CD4-positive, alpha-beta T cell treated with Interleukin-10 for 1 hour (primary cell): ENCODE measurements at regions not wholly inside any gene's neighbourhood (a gene's known extent, or its start where the extent isn't known, plus 50 kb on each side); places are given as distances from the start of the nearest gene placed in this dataset.
"Not testable (repeated sequence)": the region's sequence is repeated elsewhere in the genome, so short reads cannot be mapped to it uniquely, and the experiment has no call there.

ENCODE experiments used
- DNase-seq: peaks from one replicate; pipeline ENCODE4 v3.0.0-alpha.2; 2020

DNA sequence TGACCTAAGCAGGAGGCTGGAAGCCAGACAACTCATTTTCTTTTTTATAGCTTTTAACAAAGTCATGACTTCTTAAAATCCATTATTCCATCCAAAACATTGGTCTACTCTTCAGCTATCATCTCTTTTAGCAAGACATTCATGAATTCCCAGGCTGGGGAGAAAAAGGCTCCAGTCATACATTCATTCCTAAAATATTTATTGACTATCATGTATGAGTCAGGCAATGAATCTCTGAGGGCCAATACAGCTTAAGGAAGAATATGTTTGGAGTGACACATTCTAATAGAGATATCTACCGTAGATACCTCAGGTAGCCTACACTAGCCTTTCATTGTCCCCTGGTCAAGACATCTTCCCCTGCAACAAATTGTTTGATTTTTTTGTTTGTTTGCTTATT lies 196.4 kb upstream of the NANOGP8 start:
- no peak for DNase-seq

DNA sequence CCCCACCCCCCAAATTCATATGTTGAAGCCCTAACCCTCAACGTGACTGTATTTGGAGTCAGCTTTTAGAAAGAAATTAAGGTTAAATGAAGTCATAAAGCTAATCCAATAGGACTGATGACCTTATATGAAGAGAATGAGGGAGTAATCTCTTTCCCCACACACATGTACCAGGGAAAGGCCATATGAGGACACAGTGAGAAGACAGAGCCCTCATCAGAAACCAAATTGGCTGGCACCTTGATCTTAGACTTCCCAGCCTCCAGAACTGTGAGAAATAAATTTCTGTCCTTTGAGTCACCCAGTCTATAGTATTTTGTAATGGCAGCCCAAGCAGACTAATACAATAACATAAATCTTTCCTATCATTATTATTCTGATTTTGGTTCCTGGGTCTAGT lies 194.7 kb upstream of the NANOGP8 start:
- no peak for DNase-seq

GRCh38 chr15:35271371-35272043 lies 186.4 kb upstream of the NANOGP8 start:
- no peak for DNase-seq

DNA sequence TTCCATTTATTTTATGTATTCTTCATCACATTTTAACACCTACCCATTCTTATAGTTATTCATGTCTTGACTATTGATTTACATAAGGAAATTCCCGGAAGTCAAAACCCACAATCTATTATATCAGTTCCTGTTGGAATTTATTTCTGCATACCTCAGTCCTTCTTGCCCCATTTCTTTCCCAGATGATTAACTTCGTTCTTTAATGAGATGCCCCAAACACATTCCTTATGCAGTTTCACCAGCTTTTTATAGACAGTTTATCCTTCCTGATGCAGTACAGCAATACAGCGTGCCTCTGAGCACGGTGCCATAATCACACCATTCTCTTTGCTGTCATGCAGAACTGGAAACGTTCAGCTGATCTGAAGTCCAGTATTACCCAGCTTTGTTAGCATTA lies 175.8 kb upstream of the NANOGP8 start:
- no peak for DNase-seq

DNA sequence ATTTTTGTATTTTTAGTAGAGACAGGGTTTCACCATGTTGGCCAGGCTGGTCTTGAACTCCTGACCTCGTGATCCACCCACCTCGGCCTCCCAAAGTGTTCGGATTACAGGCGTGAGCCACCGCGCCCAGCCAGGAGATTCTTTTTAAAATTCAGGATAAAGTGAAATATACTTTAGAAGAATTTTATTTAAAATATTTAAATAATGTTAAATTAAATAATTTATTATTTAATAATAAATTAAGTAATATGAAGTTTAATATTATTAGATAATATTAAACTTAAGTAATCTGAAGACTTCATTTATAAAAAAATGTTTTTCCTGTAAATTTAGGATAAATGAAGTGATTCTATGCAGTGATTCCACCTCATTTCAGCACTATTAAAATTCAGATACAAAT lies 175.2 kb upstream of the NANOGP8 start:
- not testable (repeated sequence) for DNase-seq

- no peak for DNase-seq
These were observed 171.5 kb upstream of the NANOGP8 start for GRCh38 chr15:35256551-35256950.

- no peak for DNase-seq
These were observed 171.0 kb upstream of the NANOGP8 start for GRCh38 chr15:35256141-35256540.

- not testable (repeated sequence) for DNase-seq
These were observed 169.8 kb upstream of the NANOGP8 start for GRCh38 chr15:35254908-35255307.

DNA sequence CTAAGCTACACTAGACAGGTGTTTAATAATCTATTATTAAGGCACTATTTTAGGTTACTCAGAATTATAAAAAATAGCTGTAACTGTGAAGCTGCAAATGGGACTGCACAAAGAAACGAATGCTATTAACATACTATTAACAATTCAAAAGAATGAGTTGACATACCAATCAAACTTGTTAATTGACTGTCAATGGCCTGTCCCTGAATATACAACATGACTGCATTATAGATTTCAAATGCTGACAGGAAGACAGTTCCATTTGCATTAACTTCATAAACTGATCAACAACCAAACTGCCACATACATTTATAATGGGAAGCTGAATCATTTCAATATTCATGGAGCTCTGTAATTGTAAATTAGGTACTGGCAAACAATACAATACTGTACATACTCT lies 169.0 kb upstream of the NANOGP8 start:
- no peak for DNase-seq

GRCh38 chr15:35252351-35252865 lies 167.3 kb upstream of the NANOGP8 start:
- no peak for DNase-seq

GRCh38 chr15:35247150-35247549 lies 162.1 kb upstream of the NANOGP8 start:
- no peak for DNase-seq

GRCh38 chr15:35246451-35246850 lies 161.4 kb upstream of the NANOGP8 start:
- no peak for DNase-seq

- DNase-seq: not testable (repeated sequence)
These were observed 160.6 kb upstream of the NANOGP8 start for GRCh38 chr15:35245681-35246080.

DNA sequence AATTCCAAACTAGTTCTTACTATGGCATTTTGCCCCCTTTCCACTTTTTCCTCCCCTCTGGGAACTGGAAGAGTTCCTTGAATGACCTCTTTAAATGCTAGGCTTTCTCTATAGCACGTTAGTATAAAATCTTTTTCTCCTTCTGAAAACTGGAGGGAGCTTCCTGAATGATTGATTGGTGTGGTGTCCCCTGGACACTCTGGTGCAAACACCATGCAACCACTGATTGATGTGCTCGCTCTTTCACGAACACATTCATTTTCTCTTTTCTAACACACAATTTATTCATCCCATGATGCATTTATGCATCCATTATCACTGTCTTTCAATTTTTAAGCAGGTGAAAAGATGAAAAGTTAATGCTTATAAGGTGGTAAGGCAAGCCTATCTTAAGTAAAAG lies 159.1 kb upstream of the NANOGP8 start:
- DNase-seq: no peak

- DNase-seq: no peak
These were observed 158.7 kb upstream of the NANOGP8 start for GRCh38 chr15:35243758-35244157.

DNA sequence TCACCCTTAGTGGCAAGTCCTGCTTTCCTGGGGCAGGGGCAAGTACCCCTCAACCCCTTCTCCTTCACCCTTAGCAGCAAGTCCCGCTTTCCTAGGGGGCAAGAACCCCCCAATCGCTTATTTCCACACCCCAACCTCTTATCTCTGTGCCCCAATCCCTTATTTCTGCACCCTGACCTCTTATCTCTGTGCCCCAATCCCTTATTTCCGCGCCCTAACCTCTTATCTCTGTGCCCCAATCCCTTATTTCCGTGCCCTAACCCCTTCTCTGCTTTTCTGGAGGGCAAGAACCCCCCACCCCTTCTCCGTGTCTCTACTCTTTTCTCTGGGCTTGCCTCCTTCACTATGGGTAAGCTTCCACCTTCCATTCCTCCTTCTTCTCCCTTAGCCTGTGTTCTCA lies 154.6 kb upstream of the NANOGP8 start:
- DNase-seq: not testable (repeated sequence)

- DNase-seq: not testable (repeated sequence)
These were observed 153.4 kb upstream of the NANOGP8 start for GRCh38 chr15:35238448-35238847.

- no peak for DNase-seq
These were observed 144.0 kb upstream of the NANOGP8 start for GRCh38 chr15:35229085-35229484.

DNA sequence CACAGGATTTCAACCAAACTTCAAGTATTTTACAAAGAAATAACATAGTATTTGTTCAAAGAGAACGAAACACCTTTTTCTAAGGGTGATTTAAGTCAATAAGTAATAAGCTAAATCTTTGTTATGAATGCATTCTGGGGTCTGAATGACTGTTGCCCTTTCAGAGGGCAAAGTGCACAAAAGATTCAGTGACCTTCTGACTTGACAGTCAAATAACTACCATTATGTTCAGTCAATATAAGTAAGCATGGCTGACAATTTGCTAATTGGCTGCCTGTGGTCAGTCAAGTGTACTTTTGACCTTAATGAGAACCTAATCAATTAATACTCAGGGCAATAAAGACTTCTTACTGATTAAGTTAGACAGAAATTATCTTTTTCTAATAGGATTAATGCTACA lies 133.1 kb upstream of the NANOGP8 start:
- no peak for DNase-seq

- no peak for DNase-seq
These were observed 130.0 kb upstream of the NANOGP8 start for GRCh38 chr15:35215093-35215492.

- DNase-seq: no peak
These were observed 126.3 kb upstream of the NANOGP8 start for GRCh38 chr15:35211240-35211902.

DNA sequence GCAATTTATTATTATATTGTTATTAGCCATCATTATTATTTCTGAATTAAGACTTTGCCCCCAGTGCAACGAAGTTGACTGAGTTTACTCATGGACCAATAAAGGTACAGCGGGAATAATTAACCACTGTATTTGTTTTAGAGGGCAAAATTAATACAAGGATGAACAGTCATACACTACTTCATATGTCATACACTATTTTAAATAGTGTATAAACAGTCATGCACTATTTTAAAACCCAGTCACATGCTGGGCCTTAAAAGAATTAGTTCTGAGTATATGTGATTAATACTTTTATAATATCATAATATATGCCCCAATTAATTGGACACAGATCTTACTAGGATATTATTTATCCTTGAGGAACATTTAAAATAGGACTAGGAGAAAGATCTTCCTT lies 125.3 kb upstream of the NANOGP8 start:
- no peak for DNase-seq

GRCh38 chr15:35209838-35210237 lies 124.7 kb upstream of the NANOGP8 start:
- no peak for DNase-seq

- no peak for DNase-seq
These were observed 123.3 kb upstream of the NANOGP8 start for GRCh38 chr15:35208353-35208752.
